H1 (cell line): ENCODE measurements at regions not wholly inside any gene's neighbourhood (a gene's known extent, or its start where the extent isn't known, plus 50 kb on each side); places are given as distances from the start of the nearest gene placed in this dataset.

ENCODE experiments used
- CEBPB ChIP-seq: IDR thresholded peaks from 2 replicates; pipeline ENCODE4 v1.6.1; 2012; ENCODE audit warnings: low read depth, low read length
- CHD1 ChIP-seq: IDR thresholded peaks from 2 replicates; pipeline ENCODE4 v1.6.1; 2012; ENCODE audit warnings: low read depth, low read length, improper control_type of control experiment
- CTCF ChIP-seq, 3 experiments: IDR thresholded peaks; 1 replicate in 2 of 3; 2 replicates in 1 of 3; pipeline versions ENCODE4 v1.5.1 to v1.6.1; 2011; ENCODE audit warnings: low read length in 3 of 3, mild to moderate bottlenecking in 3 of 3, inconsistent platforms in 2 of 3, low read depth in 1 of 3, moderate library complexity in 1 of 3; ENCODE audit not compliant: insufficient read depth in 1 of 3; ENCODE audit errors: control extremely low read depth in 1 of 3
- GABPA ChIP-seq: IDR thresholded peaks from 2 replicates; pipeline ENCODE4 v1.6.1; 2011; ENCODE audit warnings: mild to moderate bottlenecking, low read length, moderate library complexity, borderline replicate concordance; ENCODE audit not compliant: insufficient read depth
- PHF8 ChIP-seq: fragments of 200-600 bp; sonication (generic); conservative IDR thresholded peaks from 2 replicates; pipeline ENCODE4 v1.7.1; 2012; ENCODE audit warnings: low read depth, mild to moderate bottlenecking, inconsistent platforms, low read length, moderate library complexity
- POLR2A ChIP-seq, 2 experiments: IDR thresholded peaks; 1 replicate in 1 of 2; 2 replicates in 1 of 2; pipeline ENCODE4 v1.6.1; 2011; ENCODE audit warnings: low read depth in 2 of 2, low read length in 2 of 2, mild to moderate bottlenecking in 2 of 2; ENCODE audit errors: control extremely low read depth in 1 of 2
- POLR2AphosphoS5 ChIP-seq: IDR thresholded peaks from 2 replicates; pipeline ENCODE4 v1.6.1; 2011; ENCODE audit warnings: low read depth, low read length
- RFX5 ChIP-seq: IDR thresholded peaks from 2 replicates; pipeline ENCODE4 v1.6.1; 2011; ENCODE audit warnings: low read depth, low read length, improper control_type of control experiment, borderline replicate concordance
- SIN3A ChIP-seq, 2 experiments: IDR thresholded peaks in 1 of 2; conservative IDR thresholded peaks in 1 of 2; 2 replicates each; pipeline ENCODE4 v1.6.1; 2011 to 2012; ENCODE audit warnings: low read length in 2 of 2, improper control_type of control experiment in 1 of 2, low read depth in 1 of 2, mild to moderate bottlenecking in 1 of 2
- TAF1 ChIP-seq: IDR thresholded peaks from 2 replicates; pipeline ENCODE4 v1.6.1; 2011; ENCODE audit warnings: mild to moderate bottlenecking, low read depth, low read length

- TF ChIP-seq TAF1, result no peak
- no peak for TF ChIP-seq CHD1
- no peak for TF ChIP-seq CEBPB
- TF ChIP-seq CTCF (IDR thresholded peaks at IDR 0.05; ENCODE audit: control extremely low read depth in 1 of 3, insufficient read depth in 1 of 3, low read depth in 1 of 3, low read length in 3 of 3), result no peak
- TF ChIP-seq SIN3A (conservative IDR thresholded peaks at IDR 0.05 in 1 of 2, IDR thresholded peaks at IDR 0.05 in 1 of 2; ENCODE audit: low read depth in 1 of 2, low read length in 2 of 2), result no peak
- no peak for TF ChIP-seq PHF8
- TF ChIP-seq POLR2A (IDR thresholded peaks at IDR 0.05; ENCODE audit: control extremely low read depth in 1 of 2, low read depth in 2 of 2, low read length in 2 of 2), result no peak
- TF ChIP-seq GABPA, result no peak
- no peak for TF ChIP-seq RFX5
- no peak for TF ChIP-seq POLR2AphosphoS5
Observed at GRCh38 chr11:97743205-97743742, 1277.5 kb upstream of the CNTN5 start.
